Keratinocyte (primary cell): ENCODE measurements at regions not wholly inside any gene's neighbourhood (a gene's known extent, or its start where the extent isn't known, plus 50 kb on each side); places are given as distances from the start of the nearest gene placed in this dataset.

ENCODE experiments used
- CTCF ChIP-seq, 3 experiments: IDR thresholded peaks in 1 of 3; conservative IDR thresholded peaks in 1 of 3; optimal IDR thresholded peaks in 1 of 3; 2 replicates in 2 of 3; 3 replicates in 1 of 3; pipeline versions ENCODE3 to v1.5.1; 2011; ENCODE audit warnings: low read length in 3 of 3, mild to moderate bottlenecking in 3 of 3, moderate library complexity in 2 of 3, control low read depth in 1 of 3, inconsistent platforms in 1 of 3; ENCODE audit not compliant: insufficient read depth in 2 of 3; ENCODE audit errors: extremely low read depth in 1 of 3
- EZH2 ChIP-seq: IDR thresholded peaks from one replicate; pipeline ENCODE4 v1.6.1; 2012; ENCODE audit warnings: inconsistent platforms, mild to moderate bottlenecking, low read length, moderate library complexity

GRCh38 chr16:86685076-86685475 is 106.7 kb downstream of the FOXL1 start:
- TF ChIP-seq CTCF (optimal IDR thresholded peaks at IDR 0.05 in 1 of 3, IDR thresholded peaks at IDR 0.05 in 1 of 3, conservative IDR thresholded peaks at IDR 0.05 in 1 of 3; ENCODE audit: extremely low read depth in 1 of 3, insufficient read depth in 2 of 3, low read length in 3 of 3) (no peak), EZH2 (no peak)
